Iris pigment epithelial cell (primary cell): ENCODE measurements at regions not wholly inside any gene's neighbourhood (a gene's known extent, or its start where the extent isn't known, plus 50 kb on each side); places are given as distances from the start of the nearest gene placed in this dataset.
"Not testable (repeated sequence)": the region's sequence is repeated elsewhere in the genome, so short reads cannot be mapped to it uniquely, and the experiment has no call there.

Experiments used
- DNase-seq: peaks from one replicate; pipeline ENCODE4 v3.0.0-alpha.2; 2011; ENCODE audit warnings: low read depth

GRCh38 chr21:27371115-27371974, 404.5 kb upstream of the ADAMTS5 start:
- DNase-seq = peak; percentile 52

GRCh38 chr21:27369978-27370571, 403.2 kb upstream of the ADAMTS5 start:
- no peak for DNase-seq

DNA sequence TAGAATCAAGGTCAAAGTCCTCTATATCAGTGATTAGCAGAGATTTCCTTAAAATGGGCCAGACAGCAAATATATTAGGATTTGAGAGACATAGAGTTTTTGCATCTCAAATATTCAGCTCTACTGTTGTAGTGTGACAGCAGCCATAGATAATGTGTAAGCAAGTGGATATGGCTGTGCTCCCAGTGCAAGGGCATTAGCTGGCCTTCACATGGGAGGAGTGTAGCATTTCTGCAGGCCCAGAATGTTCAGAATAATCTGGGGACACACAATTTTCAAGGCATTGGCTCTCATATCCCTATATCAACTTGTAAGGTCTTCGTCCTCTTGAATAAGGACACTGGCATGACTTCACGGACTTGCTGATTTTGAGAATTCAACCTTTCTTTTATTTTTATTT, 402.3 kb upstream of the ADAMTS5 start:
- no peak for DNase-seq

- peak; percentile 24 for DNase-seq
These were observed 399.9 kb upstream of the ADAMTS5 start for GRCh38 chr21:27366646-27367235.

DNA sequence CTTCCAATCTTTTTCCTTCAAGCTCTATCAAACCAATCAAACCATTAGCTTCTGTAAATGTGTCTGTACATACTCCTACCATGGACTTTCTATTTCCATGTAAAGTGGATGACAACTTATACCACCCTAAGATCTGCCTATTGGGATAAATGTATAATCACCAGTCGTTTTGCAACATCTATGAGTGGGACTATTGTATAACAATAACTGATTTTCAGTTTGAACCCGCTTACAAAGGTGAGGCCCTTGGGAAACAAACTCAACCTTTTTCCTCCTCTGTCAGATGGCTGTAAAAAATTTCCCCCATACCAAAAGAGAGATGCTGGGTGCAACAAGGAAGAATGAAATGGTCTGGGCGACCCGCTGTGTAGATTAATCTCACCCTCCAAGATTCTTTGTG, 399.1 kb upstream of the ADAMTS5 start:
- DNase-seq = no peak

- peak; percentile 67 for DNase-seq
These were observed 398.5 kb upstream of the ADAMTS5 start for GRCh38 chr21:27365394-27365793.

DNA sequence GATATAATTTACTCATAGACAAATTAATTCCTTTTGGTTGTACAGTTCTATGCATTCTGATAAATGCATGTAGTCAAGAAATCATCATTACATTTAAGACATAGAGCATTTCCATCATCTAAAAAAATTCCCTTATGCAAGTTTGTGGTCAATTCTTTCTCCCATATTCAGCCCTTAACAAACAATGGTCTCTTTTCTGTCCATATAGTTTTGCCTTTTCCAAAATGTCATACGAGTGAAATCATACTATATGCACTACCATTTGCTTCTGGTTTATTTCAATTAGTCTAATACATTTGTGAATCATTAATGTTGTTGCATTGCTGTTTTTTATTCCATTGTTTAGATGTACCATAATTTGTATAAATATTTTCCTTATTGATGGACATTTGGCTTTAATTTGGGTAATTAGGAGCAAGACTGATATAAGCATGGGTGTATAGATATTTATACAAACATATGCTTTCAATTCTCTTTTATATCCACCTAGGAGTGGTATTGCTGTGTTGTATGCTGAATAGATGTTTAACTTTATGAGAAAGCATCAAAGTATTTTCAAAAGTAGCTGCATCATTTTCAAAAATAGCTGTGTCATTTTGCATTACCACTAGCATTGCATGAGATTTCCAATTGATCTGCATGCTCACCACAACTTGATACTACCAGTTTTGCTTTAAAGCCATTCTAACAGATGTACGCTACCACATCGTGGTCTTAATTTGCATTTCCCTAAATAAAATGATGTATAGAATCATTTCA, 397.0 kb upstream of the ADAMTS5 start:
- DNase-seq = no peak

DNA sequence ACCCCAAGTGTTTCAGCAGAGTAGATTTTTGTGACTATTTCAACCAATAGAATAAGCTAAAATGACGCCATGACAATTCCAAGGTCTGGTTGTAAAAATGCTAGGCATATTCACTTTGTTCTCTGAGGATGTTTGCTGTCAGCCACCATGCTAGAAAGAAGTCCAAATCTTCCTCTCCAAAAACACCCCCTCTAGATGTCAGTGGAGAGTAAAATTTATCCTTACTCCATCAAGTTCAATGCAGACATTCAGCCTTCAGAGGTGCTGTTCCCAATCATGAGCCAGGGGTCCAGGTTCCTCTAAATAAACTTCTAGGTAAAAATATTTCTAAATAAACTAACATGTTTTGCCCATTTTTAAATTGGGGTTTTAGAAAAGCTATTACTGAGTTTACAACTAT, 395.4 kb upstream of the ADAMTS5 start:
- no peak for DNase-seq

DNA sequence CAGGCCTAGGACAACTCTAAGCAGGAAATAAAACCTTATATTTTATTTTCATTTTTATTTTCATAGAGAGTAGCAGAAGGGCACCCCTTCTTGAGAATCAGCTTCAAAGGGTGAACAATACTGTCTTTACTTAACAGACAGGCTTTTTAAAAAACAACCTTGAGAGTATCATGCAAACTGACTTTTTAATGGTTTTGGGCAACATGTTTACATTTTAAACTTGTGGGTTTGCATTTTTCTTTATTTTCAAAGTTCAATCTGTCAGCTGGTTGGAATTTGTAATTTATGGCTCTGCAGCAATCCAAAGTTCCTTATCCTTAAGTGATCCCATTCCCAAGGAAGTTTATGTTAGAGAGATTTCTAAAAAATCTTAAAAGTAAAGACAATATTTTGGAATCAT, 392.3 kb upstream of the ADAMTS5 start:
- peak; percentile 16 for DNase-seq

GRCh38 chr21:27352885-27353284, 386.0 kb upstream of the ADAMTS5 start:
- DNase-seq = no peak

- peak; percentile 67 for DNase-seq
These were observed 379.2 kb upstream of the ADAMTS5 start for GRCh38 chr21:27346041-27346448.

GRCh38 chr21:27339902-27340301, 373.0 kb upstream of the ADAMTS5 start:
- peak; percentile 7 for DNase-seq

DNA sequence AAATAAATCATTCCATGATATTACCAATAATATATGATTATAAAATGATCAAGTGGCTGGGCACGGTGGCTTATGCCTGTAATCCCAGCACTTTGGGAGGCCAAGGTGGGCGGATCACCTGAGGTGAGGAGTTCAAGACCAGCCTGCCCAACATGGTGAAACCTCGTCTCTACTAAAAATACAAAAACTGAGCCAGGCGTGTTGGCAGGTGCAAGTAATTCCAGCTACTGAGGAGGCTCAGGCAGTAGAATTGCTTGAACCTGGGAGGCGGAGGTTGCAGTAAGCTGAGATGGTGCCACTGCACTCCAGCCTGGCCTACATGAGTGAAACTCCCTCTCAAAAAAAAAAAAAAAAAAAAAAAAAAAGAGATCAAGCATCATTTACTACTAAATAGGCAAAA, 371.1 kb upstream of the ADAMTS5 start:
- not testable (repeated sequence) for DNase-seq

- DNase-seq = no peak
These were observed 366.2 kb upstream of the ADAMTS5 start for GRCh38 chr21:27333096-27333495.

GRCh38 chr21:27329255-27329851, 362.5 kb upstream of the ADAMTS5 start:
- no peak for DNase-seq

- DNase-seq = no peak
These were observed 359.4 kb upstream of the ADAMTS5 start for GRCh38 chr21:27326301-27326700.

GRCh38 chr21:27323331-27323730, 356.4 kb upstream of the ADAMTS5 start:
- no peak for DNase-seq

GRCh38 chr21:27321791-27322190, 354.9 kb upstream of the ADAMTS5 start:
- DNase-seq = no peak

DNA sequence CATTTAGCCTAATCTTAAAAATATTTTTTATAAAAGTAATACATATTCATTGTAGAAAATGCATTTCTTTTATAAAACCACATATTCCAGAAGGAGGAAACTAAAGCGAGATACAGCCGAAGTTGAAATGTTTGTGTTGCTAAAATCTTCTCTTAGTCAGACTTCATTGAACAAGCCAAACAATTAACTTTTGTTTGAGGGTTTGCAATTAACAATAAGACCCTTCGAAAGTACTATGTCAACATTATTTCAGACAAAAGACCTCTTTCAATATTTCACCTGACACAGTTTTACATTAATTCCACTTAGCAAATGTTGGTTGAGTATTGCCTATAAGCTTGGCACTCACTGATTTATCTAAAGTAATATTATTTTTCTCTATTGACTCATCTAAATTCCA, 354.0 kb upstream of the ADAMTS5 start:
- DNase-seq = no peak

GRCh38 chr21:27317601-27318000, 350.7 kb upstream of the ADAMTS5 start:
- not testable (repeated sequence) for DNase-seq

GRCh38 chr21:27315373-27315772, 348.5 kb upstream of the ADAMTS5 start:
- DNase-seq = peak; percentile 15

DNA sequence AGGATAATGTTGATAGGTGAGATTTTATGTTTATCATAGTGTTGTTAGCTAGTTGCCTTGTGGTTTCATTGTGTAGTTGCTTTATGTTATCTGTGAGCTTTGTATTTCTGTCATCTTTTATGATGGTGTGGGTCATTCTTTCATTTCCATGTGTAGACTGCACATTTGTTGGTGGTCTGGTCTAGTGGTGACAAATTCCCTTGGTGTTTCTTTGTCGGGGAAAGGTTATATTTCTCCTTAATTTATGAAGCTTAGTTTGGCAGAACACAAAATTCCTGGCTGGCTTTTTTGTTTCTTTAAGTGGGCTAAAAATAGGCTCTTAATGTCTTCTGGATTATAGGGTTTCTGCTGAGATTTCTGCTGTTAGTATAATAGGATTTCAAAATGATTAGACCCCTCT, 347.2 kb upstream of the ADAMTS5 start:
- DNase-seq = no peak
